HG03060 (cell line): ENCODE measurements at regions not wholly inside any gene's neighbourhood (a gene's known extent, or its start where the extent isn't known, plus 50 kb on each side); places are given as distances from the start of the nearest gene placed in this dataset.

Experiments used
- ATAC-seq: cut with Tn5 transposase; IDR thresholded peaks from one replicate; pipeline ENCODE4 v1.9.1; 2021; ENCODE audit warnings: low read depth, moderate number of reproducible peaks; ENCODE audit not compliant: unreplicated experiment

- no peak for ATAC-seq
These were observed 112.7 kb upstream of the KIAA1217 start for GRCh38 chr10:24096281-24096680.

DNA sequence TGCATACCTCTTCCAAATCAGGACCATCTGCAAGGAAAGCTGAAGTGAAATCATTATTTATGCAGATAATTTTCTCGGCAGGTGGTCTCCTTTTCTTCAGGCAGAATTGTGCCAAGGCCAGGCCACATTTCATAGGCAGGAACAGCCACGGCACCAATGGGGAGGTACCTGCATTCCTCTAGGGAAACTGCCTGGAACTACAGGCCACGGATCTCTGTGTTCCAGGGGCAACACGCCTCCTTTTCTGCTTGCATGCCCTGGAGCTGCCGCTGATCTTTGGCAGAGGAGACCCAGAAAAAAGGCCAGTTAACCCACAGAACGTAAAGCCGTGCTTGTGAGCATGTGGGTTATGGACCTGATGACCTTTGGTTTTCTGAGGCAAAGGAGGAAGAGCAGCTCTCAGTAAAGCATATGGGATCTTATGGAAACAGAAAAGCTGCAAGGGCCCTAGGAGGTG lies 111.2 kb upstream of the KIAA1217 start:
- no peak for ATAC-seq

- no peak for ATAC-seq
These were observed 104.0 kb upstream of the KIAA1217 start for GRCh38 chr10:24104895-24105294.

DNA sequence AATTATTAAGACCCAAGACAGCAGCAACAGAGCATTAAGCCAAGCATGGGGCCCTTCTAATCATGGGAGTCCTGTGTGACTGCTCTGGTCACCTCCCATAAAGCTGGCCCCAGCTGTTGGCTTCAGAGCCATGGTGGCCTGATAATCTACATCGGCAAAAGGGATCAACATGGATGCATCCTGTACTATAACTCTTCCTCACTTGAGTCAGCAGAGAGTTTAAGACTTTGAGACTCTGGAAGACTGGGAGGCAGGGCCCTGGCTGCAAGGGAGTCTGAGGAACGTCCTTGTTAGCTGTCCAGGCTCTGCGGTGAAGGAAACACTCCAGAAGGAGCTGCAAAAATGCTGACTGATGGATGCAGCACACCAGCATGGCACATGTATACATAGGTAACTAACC lies 95.0 kb upstream of the KIAA1217 start:
- no peak for ATAC-seq

- no peak for ATAC-seq
These were observed 94.4 kb upstream of the KIAA1217 start for GRCh38 chr10:24114556-24114955.

- no peak for ATAC-seq
These were observed 93.5 kb upstream of the KIAA1217 start for GRCh38 chr10:24115403-24115802.

GRCh38 chr10:24118246-24118645 lies 90.7 kb upstream of the KIAA1217 start:
- ATAC-seq, result no peak

- no peak for ATAC-seq
These were observed 89.0 kb upstream of the KIAA1217 start for GRCh38 chr10:24119896-24120295.

- no peak for ATAC-seq
These were observed 88.3 kb upstream of the KIAA1217 start for GRCh38 chr10:24120646-24121045.

- ATAC-seq, result no peak
These were observed 81.4 kb upstream of the KIAA1217 start for GRCh38 chr10:24127516-24127915.

DNA sequence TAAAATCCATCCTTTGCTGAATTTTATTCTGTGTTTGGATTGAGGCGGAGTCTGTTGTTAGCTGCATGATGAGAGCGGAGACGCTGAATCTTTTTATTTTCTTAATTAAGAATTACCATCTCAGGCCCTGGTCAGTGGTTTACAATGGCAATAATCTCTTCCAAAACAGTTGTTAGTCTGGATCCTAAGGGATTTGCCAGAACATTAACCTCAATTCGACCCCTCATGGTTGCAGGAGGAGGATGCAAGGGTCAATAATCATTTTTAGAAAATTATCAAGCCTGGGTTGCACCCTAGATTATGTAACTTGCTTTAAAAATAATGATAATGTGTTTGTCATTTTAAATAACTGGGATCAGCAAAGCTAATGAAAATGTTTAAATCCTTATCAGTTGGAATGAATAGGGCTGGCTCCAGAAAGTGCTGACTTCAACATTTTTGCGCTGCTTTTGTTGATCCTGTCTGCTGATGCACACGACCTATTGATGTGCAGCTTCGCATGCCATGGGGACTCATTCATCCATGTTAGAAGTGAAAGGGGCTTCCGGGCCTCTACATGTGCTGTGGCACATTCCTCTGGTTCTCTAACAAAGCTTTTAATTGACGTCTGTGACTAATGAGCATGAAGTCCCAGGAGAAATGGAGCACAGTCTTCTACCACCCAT lies 80.7 kb upstream of the KIAA1217 start:
- ATAC-seq, result no peak

- no peak for ATAC-seq
These were observed 76.2 kb upstream of the KIAA1217 start for GRCh38 chr10:24132741-24133140.

GRCh38 chr10:24133835-24134234 lies 75.1 kb upstream of the KIAA1217 start:
- ATAC-seq, result no peak

DNA sequence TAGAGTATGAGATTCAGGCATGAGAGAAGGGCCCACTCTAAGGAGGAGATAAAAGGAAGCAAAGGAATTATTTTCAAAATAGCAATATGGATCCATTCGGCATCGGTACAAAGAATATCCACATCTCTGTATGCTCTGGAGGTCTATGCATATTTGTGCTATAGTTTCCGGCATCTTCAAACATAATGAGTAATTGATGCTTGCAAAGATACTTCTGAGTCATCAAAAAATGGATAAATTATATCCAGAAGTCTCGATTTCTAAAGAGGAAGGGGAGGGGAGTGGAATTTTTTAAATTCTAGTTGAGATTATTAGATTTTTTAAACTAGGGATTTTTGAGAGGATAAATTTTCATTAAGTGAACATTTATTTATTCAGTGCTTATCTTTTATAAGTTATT lies 72.9 kb upstream of the KIAA1217 start:
- ATAC-seq, result no peak

GRCh38 chr10:24147321-24147720 lies 61.6 kb upstream of the KIAA1217 start:
- no peak for ATAC-seq

DNA sequence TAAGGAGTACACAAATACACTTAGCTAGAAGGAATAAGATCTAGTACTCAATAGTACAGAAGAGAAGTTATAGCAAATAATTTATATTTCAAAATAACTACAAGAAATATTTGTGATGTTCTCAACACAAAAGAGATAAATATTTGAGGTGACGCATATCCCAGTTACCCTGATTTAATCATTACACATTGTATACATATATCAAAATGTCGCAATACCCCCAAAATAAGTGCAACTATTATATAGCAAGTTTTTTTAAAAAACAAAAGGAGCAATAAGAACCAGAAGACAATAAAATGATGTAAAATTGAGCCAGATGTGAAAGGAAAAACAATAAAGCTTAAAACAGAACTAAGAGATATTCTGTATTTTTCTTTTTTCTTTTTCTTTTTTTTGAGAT lies 59.3 kb upstream of the KIAA1217 start:
- ATAC-seq, result no peak

DNA sequence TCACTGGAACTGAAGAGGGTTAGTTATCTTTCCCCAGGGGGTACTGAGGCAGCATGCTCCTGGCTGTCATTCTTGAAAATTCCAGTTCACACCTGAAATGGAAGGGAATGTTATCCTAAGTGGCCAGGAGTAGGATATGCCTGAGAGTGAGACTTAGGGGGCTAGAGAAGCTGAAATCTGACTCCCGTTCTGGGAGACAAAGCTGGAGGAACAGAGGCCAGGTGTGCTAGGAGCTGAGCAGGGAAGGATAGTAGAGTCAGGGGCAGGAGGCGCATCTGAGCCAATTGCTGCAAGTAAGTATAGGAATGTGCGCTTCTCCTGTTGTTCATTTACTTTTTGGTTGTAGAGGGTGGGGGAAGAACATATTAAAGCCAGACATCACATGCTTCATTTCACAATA lies 58.1 kb upstream of the KIAA1217 start:
- no peak for ATAC-seq

DNA sequence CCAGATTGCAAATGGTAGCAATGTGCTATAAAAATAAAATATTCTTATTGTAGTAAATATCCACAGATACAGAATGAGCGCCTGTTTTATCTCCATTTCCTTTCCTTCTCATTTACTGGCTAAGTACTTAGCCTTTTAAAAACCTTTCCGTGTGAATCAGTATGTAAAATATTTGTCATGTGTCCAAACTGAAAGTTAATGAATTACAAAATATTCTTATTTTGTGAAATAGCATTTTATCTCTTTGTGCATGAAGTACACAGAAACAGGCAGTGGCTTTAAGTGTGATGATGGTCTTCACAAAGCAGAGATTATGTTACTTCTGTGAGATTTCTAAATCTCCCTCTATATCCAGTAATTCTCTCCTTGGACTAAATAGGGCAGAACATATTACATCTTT lies 56.7 kb upstream of the KIAA1217 start:
- ATAC-seq, result no peak

DNA sequence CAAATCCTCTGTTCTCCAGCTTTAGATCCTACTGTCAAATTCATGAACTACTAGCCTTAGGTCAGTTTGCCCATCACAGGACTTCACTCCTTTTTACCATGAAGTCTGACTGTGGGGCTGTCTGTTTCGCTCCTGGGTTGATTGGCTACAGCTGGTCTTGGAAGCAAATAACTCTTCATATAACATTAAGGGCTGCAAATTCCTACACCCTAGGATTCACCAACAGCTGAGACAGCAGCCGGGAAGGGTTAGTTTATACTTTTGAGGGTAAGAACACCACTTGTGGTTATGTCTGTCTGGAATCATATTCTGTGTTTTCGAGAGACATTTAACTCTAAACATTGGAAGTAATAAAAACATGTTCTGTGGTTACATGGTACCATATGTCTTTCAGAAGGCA lies 55.9 kb upstream of the KIAA1217 start:
- ATAC-seq, result no peak

DNA sequence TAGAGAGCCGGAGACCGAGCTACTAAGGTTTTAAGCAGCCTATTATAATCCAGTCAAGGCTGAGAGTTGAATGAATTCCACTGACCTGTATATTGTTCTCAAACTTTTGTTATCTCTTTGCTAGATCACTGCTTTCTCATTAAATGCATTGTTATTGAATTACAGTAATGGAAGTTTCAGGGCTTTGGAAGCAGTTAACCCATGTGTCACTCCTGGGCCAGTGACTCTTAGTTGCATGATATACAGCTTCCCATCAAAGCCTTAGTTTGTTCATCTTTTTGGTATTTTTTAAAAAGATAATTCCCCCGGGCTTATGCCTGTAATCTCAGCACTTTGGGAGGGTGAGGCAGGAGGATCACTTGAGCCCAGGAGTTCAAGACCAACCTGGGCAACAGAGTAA lies 55.4 kb upstream of the KIAA1217 start:
- no peak for ATAC-seq

- ATAC-seq, result no peak
These were observed 52.3 kb upstream of the KIAA1217 start for GRCh38 chr10:24156686-24157085.

DNA sequence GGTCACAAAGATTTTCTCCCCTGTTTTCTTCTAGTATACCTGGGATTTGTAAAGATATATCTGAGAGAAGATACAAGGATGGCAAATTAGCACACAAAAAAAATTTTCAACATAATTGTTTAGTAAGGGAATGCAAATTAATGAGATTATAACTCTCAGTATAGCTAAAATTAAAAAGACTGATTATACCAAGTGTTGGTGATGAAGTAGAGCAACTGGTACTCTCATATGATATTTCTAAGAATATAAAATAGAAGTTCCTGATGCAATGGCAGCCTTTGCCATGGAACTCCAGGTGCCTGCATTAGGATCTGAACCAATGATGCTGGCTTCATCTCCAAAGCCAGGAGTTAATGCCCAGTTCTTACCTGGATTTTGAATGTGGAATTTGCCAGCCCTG lies 51.4 kb upstream of the KIAA1217 start:
- ATAC-seq, result no peak
